HuH-7.5 (cell line): ENCODE measurements at regions not wholly inside any gene's neighbourhood (a gene's known extent, or its start where the extent isn't known, plus 50 kb on each side); places are given as distances from the start of the nearest gene placed in this dataset.
"Not testable (repeated sequence)": the region's sequence is repeated elsewhere in the genome, so short reads cannot be mapped to it uniquely, and the experiment has no call there.

Source experiments
- DNase-seq: peaks from one replicate; pipeline ENCODE4 v3.0.0; 2011; ENCODE audit warnings: low spot score

DNA sequence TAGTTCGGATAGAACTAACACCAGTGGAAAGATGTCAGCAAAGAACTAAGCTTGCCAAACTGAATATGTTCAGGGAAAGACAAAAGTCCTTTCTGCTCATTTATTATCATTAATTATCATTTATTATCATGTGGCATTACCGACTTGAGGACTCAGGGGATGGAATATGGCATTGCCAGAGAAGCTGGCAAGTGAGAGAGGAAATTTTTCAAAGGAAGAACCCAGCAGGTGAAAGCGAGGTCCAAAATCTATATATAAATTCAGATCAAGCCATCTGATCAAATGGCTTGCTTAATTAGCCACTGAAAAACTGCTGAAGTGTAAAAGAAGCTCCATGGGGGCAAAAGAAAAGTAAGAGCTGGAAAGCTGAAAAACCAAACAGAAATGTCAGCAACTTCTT, 1049.6 kb upstream of the SEMA6A start:
- DNase-seq, result no peak

DNA sequence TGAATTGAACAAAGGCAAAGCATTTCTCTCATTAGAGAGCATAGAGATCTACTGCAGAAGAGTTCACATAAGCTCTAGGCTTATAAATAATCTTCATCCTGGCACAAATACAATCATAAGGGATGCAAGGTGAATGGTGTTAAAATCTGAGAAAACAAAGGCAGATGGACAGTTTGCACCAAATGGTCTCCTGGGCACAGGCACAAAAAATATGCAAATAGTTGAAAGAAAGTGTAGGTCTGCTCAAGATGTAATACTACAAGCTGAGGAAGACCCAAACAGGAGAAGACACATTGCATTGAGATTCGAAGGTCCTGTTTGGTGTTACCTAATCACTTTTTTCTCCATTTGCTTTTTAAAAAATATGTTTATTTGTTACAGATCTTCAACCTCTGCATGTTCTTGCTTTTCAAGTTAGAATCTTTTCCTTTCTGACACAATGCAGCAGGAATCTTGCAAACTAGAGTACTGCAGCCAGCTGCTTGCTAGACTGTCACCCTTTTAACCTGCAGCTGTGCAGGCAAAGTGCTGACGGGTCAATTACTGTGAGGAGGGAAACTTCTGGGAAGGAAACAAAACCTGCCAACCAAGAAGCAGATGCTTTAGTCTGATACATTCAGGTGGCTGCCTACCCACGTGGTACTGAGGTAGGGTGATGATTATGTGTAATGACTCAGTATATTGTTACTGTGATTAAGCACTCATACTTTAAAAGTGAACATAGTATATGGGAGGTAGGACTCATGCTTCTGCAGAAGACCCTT, 1048.6 kb upstream of the SEMA6A start:
- DNase-seq, result no peak

DNA sequence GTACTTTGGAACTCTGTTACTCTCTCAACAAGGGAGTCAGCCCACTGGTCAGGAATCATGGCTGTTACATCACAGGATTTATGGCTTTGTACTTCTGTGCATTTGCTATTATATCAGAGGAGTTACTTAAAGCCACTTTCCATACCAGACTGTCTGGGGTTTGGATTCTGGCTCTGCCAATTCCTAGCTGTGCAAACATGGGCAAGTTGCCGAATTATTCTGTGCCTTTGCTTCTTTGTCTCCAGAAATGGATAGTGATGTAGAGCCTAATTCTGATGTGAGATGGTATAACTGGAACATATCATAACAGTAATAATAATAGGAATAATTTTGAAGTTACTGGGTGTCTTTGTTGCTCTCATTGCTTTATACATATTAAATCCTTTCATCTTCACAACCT, 1047.3 kb upstream of the SEMA6A start:
- DNase-seq, result no peak

DNA sequence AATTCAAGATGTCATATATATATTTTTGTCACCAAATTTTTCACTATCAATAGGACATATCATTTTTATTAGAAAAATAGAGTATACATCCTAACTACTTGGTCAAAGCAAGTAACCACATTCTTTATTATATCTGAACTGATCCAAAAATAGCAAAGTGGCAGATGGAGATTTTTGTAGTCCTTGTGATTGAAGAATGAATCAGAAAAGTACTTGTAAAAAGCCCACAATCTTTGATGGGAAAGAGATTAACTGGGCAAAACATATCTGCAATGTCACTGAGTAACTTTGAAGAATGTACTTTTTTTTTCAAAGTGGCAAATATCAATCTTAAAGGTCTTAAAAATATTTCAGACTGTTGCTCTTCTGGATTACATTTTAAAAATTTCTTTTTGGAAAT, 1040.6 kb upstream of the SEMA6A start:
- DNase-seq, result no peak

DNA sequence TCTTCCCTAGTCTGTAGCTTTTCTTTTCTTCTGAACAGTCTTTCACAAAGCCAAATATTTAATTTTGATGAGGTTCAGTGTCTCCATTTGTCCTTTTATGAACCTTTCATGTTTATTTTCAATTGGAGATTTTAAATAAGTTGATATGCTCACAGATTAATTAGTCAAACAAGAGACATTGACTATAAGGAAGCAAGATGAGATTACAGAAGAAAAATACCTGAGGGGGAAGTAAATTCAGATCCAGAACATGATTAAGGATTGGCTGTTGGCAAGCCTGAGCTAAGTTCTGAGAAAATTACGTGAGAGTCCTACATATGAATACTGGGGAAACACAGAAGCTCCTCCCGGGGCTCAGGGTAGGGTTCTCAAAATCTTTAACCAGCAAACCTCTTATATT, 1039.8 kb upstream of the SEMA6A start:
- DNase-seq, result no peak

DNA sequence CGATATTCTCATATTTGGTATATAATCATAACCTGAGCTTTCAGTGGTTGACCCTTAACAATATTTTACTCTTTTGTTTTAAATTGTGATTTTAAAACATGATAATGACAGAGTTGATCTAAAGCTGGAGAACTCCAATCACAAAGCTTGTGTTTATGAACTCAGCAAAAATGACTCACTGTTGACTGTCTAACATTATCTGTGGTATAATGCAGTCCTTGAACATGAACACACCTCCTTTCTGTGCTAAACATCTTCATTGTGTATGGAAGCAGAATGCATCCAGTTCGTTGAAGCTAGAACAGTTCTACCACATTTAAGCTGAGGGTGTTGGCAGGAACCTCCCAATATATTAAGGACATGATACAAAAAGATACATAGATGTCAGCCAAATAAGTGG, 1030.2 kb upstream of the SEMA6A start:
- no peak for DNase-seq

DNA sequence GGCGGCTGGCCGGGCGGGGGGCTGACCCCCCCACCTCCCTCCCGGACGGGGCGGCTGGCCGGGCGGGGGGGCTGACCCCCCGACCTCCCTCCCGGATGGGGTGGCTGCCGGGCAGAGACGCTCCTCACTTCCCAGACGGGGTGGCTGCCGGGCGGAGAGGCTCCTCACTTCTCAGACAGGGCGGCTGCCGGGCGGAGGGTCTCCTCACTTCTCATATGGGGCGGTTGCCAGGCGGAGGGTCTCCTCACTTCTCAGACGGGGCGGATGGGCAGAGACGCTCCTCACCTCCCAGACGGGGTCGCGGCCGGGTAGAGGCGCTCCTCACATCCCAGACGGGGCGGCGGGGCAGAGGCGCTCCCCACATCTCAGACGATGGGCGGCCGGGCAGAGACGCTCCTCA, 1025.2 kb upstream of the SEMA6A start:
- DNase-seq, result not testable (repeated sequence)

DNA sequence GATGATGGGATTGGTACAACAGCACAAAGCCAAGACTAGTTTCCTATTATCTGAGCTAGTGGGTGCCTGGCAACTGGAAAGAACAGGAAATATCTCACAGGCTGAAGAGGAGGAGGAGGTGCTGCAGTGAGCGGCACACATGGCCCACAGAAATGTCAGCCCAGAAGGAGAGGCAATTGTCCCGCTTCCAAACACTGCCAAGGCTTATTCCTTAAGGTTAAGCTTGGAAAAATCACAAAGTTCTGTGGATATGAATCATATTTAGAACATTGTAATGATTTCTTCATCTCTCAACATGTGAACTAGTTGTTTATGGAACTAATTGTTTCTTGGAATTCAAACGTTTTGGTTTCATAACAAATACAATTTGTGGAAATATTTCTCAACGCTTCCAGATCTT, 1019.5 kb upstream of the SEMA6A start:
- DNase-seq, result no peak

DNA sequence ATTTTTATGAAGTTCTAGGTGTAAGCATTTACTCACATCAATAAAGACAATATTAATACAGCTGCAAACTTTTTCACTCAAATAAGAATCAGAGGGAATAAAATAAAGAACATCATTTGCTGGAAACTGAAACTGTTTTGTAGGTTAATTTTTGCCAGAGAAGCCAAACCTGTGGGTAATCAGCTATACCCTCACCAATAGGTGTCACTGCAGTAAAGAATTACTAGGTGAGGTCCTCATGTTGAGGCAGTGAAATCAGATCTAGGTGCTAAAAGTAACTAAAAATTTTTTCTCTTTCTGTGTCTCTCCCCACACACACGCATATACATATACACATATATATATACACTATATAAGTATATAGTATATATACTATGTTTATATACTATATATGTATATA, 1016.3 kb upstream of the SEMA6A start:
- no peak for DNase-seq

DNA sequence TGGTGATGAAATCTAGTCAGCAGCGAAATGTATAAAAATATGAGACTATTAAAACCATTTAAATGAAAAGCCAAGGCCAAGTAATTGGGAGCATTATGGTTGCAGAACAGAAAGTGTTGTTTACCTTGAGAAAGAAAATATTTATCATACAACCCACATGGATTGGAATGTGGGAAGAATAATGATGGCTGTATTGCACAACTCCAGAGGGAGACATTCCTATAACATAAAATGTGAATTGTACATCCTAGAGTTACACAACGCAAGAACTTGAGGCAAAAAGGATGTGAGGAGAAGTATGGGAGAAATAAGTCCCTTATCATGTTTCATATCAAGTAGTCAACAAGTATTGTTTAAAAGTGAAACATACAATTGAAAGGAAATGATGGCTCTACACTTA, 1014.0 kb upstream of the SEMA6A start:
- DNase-seq, result no peak

DNA sequence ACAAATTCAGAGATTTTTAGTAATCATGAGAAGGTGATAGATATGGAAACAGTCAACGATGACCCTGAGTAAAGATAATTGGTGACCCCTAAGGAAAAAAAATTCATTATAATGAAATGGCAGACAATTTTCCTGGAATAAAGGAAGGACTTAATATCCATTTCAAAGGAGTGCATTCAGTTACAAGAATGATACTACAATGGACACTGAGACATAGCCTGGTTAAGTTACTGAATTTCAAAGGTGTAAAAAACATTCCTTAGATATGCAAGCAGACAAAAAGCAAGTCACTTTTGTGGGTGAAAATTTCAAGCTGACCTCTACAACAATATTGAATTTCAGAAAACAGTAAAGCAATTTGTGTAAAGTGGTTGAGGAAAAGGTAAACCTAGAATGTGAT, 1012.5 kb upstream of the SEMA6A start:
- DNase-seq, result no peak

DNA sequence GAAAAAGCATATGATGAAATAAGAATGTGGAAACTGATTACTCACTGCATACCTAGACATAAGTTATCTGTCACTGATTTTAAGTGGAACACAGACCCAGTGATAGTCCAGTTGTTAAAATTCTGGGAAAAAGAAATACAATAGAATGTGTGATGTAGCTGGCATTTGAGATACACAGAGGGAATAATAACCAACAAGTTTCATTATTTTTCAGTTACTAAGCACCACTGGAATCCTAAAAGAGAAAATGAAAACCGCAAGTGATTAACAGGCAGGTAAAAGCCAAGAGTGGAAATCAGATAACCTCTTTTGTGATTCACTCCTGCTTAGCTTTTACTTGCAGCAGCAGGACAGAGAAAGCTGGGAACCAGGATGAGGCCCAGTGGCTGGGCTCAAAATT, 994.0 kb upstream of the SEMA6A start:
- no peak for DNase-seq

DNA sequence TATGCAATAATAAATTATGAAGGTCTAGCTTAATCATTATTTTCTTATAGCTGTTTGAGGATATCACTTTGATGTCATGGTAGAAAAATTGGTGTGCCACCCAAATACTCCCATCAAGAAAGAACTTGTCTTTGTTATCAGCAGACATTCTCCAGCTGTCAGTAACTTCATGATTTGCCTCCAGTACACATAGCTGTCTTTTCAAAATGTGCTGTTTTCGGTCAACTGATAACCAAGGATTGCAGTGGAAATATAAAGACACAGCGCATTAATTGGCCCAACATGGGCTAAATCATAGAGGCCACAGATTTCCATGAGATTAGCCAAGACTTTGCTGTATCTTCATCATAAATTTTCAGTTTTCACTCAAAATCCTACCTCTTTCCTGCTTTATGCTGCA, 993.5 kb upstream of the SEMA6A start:
- DNase-seq, result no peak

DNA sequence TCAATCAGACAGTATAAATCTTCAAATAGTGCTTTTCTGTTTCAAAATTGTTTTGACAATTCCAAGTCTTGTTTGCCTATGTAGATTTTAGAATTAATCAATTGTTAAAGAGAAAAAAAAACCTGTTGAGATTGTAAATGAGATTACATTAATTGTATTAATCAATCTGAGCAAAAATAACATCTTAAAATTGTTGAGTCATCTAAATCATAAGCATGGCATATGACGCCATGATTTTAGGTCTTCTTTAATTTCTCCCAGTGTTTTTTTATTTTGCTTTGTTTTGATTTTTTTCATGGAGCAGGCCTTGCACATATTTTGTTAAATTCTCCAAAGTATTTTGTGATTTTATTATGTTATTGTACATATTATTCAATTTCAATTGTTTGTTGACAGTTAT, 988.0 kb upstream of the SEMA6A start:
- DNase-seq, result no peak

DNA sequence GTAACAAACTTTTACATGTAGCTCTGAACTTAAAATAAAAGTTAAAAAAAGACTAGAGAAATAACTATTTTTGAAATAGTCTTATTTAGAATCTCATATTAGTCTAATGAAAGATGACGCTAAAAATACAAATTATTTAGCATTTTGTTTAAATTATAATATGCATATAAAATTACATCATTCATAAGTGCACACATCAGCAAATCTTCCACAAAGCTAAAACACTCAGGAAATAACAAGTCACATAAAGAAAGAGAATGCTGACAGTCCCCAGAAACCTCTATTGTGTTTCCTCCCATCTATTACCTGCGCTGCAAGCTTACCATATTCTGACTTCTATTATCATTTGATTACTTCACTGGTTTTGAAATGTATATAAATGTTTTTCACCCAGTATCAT, 986.9 kb upstream of the SEMA6A start:
- no peak for DNase-seq

DNA sequence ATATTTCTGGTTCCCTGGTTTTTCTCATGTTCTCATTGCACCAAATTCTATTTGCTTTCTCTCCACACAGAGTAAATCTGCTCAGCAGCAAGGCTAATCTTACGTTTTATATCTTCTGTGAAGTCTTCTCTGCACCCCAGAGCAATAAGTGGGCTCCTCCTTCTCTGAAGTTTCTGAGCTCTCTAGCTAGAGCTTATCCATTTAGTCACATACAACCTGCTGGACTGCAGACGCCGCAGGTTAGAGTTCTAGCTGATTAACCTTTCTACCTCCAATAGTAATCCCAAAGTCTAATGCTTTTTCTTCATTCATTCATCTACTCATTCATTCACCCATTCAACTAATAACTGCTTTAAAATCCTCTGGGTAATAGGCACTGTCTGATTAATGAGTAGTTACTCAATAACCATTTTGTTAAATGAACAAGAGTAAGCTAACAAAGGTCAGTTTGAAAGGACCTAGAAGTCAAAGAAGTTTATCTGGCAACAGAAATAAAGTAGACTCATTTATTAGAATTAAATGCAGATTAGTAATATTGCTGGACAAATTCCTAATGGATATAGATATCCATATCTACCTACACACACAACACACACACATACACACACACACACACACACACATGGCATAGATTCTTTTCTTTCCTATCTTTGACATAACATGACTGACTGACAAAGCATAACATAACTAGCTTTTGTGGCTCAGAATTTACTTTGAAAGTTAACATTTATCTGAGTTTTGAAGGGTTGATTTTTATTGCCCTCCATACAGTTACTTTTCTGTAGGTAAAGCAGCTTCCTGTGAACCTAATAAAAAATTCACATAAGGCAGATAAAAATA, 984.6 kb upstream of the SEMA6A start:
- DNase-seq, result no peak

DNA sequence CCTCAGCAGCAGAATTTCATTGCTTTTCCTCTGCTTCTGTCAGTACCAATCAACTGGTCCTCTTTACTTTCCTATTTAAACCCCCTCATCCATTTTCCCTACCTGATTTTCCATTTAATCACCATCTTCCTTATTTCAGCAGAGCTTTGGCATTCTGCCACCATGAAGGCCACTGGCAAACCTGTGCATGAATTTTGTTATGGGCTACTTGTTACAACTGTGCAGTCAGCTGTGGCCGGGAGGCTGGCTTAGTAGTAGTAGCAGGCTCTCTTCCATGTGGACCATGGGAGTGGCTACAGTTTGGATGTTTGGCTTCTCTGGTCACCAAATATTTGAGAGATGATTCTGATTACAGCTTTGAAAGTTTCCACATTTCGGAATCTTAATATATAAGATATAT, 976.6 kb upstream of the SEMA6A start:
- DNase-seq, result no peak

DNA sequence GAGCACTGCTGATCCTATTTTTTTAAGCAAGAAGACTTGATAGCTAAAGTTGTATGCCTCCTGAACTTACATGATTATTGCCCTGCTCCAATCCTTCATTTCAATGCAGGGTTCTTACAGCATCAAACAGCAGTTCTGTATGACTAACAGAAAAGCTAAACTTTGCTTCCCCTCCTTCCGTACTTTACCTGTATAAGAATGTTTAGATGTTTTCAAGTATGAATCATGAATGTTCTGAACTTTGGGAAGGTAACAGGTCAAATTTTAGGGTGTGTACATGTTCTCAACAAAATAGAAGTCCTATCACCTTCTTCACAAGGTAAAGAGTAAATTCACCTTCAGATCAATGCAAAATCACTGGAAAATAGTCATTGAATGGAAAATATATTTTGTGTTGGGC, 972.6 kb upstream of the SEMA6A start:
- no peak for DNase-seq

DNA sequence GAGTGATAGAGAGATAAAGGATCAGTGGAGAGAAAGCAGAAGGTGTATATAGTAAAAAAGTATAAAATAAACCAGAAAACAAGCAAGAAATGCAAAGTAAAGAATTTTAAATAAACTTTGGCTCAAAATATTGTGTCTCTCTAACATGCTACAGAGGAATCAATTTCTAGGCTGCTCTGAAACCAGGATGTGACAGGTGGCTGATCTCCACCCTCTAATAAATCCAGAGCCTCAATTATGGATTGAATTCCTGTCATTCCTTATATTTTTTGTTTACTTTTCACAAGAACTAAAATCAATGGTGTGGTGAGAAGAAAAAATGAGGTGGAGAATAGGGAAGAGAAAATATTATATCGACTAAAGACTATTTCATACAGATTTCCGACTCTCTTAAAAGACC, 965.1 kb upstream of the SEMA6A start:
- no peak for DNase-seq

DNA sequence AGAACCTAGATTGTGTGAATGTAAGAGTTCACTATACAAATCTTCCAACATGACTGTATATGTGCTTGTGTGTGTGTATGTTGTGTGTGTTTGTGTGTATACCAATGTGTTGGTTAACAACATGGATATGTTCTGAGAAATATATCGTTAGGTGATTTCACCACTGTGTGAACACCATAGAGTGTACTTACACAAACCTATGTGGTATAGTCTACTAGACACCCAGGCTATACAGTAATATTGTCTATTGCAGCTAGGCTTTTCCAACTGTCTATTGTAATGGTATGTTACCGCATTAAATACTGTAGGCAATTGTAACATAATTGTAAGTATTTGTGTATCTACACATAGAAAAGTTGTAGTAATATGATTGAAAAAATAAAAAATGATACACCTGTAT, 959.2 kb upstream of the SEMA6A start:
- no peak for DNase-seq

DNA sequence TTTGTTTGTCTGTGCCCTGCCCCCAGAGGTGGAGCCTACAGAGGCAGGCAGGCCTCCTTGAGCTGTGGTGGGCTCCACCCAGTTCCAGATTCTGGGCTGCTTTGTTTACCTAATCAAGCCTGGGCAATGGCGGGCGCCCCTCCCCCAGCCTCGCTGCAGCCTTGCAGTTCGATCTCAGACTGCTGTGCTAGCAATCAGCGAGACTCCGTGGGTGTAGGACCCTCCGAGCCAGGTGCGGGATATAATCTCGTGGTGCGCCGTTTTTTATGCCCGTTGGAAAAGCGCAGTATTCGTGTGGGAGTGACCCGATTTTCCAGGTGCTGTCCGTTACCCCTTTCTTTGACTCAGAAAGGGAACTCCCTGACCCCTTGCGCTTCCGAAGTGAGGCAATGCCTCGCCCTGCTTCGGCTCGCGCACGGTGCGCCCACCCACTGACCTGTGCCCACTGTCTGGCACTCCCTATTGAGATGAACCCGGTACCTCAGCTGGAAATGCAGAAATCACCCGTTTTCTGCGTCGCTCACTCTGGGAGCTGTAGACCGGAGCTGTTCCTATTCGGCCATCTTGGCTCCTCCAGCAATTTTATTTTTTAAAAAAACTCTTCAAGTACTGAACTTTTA, 958.5 kb upstream of the SEMA6A start:
- not testable (repeated sequence) for DNase-seq

DNA sequence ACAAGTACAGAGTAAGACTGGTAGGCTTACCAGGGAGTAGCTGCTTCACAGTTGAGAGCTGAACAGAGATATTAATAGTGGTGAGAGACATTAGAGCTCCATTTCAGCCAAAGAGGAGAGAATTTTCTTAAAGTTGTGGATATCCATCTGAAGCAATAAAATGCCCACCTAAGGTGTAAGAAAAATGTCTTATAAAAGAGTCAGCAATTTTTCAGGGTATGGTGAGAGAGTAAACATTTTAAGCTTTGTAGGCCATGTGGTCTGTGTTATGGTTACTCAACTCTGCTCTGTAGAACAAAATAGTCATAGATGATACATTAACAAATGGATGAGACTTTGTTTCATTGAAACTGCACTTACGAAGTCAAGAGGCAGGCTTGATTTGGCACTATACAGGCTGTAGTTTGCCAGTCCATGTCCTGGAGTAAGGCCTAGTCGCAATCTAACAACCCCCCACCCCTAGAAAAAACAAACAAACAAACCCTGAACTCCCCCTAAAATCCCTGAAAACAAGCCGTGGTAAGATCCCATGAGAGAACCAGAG, 945.4 kb upstream of the SEMA6A start:
- DNase-seq, result no peak

DNA sequence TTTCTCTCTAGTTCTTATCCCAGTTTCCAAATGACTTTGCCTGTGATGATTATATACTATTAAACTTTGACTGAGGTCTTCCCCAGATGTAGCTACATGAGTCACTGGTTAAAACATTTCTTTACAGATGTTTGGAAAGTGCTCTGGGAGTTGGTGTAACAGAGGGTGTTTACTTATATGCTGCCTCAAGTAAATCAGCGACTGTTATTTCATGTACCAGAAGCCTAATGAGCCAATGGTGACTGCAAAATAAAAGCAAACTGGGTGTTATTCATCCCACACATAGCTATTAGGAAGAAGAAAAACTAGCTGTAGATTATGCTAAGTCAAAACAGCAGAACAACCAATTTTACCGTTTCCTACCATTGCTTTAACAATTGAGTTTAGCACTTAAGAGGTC, 929.7 kb upstream of the SEMA6A start:
- DNase-seq, result no peak
